ENCODE measurements at regions not wholly inside any gene's neighbourhood (a gene's known extent, or its start where the extent isn't known, plus 50 kb on each side); places are given as distances from the start of the nearest gene placed in this dataset.

GRCh38 chr6:134738211-134738885 is 211.6 kb downstream of the ALDH8A1 start:
- peak; percentile 85 to 90 for DNase-seq

- DNase-seq = peak in 1 of 2 donors; percentile 73
These were observed 214.4 kb downstream of the ALDH8A1 start for GRCh38 chr6:134735461-134735860.

GRCh38 chr6:134734312-134734869 is 215.5 kb downstream of the ALDH8A1 start:
- DNase-seq = no peak

- peak; percentile 96 to 100 for DNase-seq
These were observed 216.1 kb downstream of the ALDH8A1 start for GRCh38 chr6:134733801-134734200.

- no peak for DNase-seq
These were observed 217.1 kb downstream of the ALDH8A1 start for GRCh38 chr6:134732763-134733162.

- no peak for DNase-seq
These were observed 218.3 kb downstream of the ALDH8A1 start for GRCh38 chr6:134731615-134732014.

GRCh38 chr6:134730013-134730412 is 219.9 kb downstream of the ALDH8A1 start:
- DNase-seq = no peak

- no peak for DNase-seq
These were observed 220.3 kb downstream of the ALDH8A1 start for GRCh38 chr6:134729561-134729960.

- DNase-seq = no peak
These were observed 222.8 kb downstream of the ALDH8A1 start for GRCh38 chr6:134727081-134727480.

- DNase-seq = no peak
These were observed 224.3 kb downstream of the ALDH8A1 start for GRCh38 chr6:134725590-134725989.

GRCh38 chr6:134724771-134725340 is 225.0 kb downstream of the ALDH8A1 start:
- peak; percentile 69 to 71 for DNase-seq

GRCh38 chr6:134723081-134723871 is 226.6 kb downstream of the ALDH8A1 start:
- DNase-seq = peak; percentile 83 to 97

- no peak for DNase-seq
These were observed 227.6 kb downstream of the ALDH8A1 start for GRCh38 chr6:134722200-134722870.

- no peak for DNase-seq
These were observed 228.9 kb downstream of the ALDH8A1 start for GRCh38 chr6:134721060-134721405.

- DNase-seq = peak; percentile 94 to 100
These were observed 229.4 kb downstream of the ALDH8A1 start for GRCh38 chr6:134720353-134721059.

GRCh38 chr6:134719911-134720310 is 230.0 kb downstream of the ALDH8A1 start:
- peak; percentile 50 to 57 for DNase-seq

GRCh38 chr6:134719286-134719685 is 230.6 kb downstream of the ALDH8A1 start:
- DNase-seq = peak; percentile 89

GRCh38 chr6:134714679-134715078 is 235.2 kb downstream of the ALDH8A1 start:
- peak in 1 of 2 donors; percentile 64 for DNase-seq

GRCh38 chr6:134714113-134714512 is 235.8 kb downstream of the ALDH8A1 start:
- DNase-seq = peak; percentile 30 to 42

- DNase-seq = peak; percentile 46 to 69
These were observed 237.6 kb downstream of the ALDH8A1 start for GRCh38 chr6:134712311-134712710.

GRCh38 chr6:134708079-134708478 is 241.8 kb downstream of the ALDH8A1 start:
- DNase-seq = no peak

- peak; percentile 42 to 71 for DNase-seq
These were observed 242.4 kb downstream of the ALDH8A1 start for GRCh38 chr6:134707342-134708031.
